ENCODE measurements at regions not wholly inside any gene's neighbourhood (a gene's known extent, or its start where the extent isn't known, plus 50 kb on each side); places are given as distances from the start of the nearest gene placed in this dataset.

- TF ChIP-seq CTCF (IDR thresholded peaks at IDR 0.05; ENCODE audit: insufficient read depth, low read length) (no peak), POLR2AphosphoS5 (IDR thresholded peaks at IDR 0.05; ENCODE audit: low read depth) (no peak), SPI1 (IDR thresholded peaks at IDR 0.05; ENCODE audit: borderline replicate concordance, low read depth) (no peak)
Measured at GRCh38 chr5:152477536-152477935, 72.5 kb upstream of the NMUR2 start.
